Thyroid gland (tissue), 4 donors: ENCODE measurements at regions not wholly inside any gene's neighbourhood (a gene's known extent, or its start where the extent isn't known, plus 50 kb on each side); places are given as distances from the start of the nearest gene placed in this dataset.

Experiments used
- DNase-seq, 2 donors: peaks; one replicate each; pipeline ENCODE4 v3.0.0-alpha.2; 2019
- H3K27ac ChIP-seq, 3 donors: fragments of 200-600 bp; sonication (generic); 1 replicate in 2 of 3; 2 replicates in 1 of 3; pipeline ENCODE4 v1.5.1; 2016 to 2019; ENCODE audit warnings: mild to moderate bottlenecking in 1 of 3, moderate library complexity in 1 of 3
- H3K27me3 ChIP-seq: fragments of 200-600 bp; sonication (generic); one replicate; pipeline ENCODE4 v1.5.1; 2019
- H3K36me3 ChIP-seq, 2 donors: fragments of 200-600 bp; sonication (generic); one replicate each; pipeline ENCODE4 v1.5.1; 2016 to 2019
- H3K4me1 ChIP-seq, 2 donors: fragments of 200-600 bp; sonication (generic); one replicate each; pipeline ENCODE4 v1.5.1; 2017 to 2019
- H3K4me3 ChIP-seq, 3 donors: fragments of 200-600 bp; sonication (generic); replicated peaks in 1 of 3; 1 replicate in 2 of 3; 2 replicates in 1 of 3; pipeline ENCODE4 v1.5.1; 2016; ENCODE audit warnings: mild to moderate bottlenecking in 1 of 3
- H3K9me3 ChIP-seq: fragments of 200-600 bp; sonication (generic); one replicate; pipeline ENCODE4 v1.5.1; 2017
- CTCF ChIP-seq, 6 experiments: fragments of 200-600 bp in 3 of 6; fragments of 450-650 bp in 3 of 6; sonication (generic) in 3 of 6; IDR thresholded peaks; one replicate each; pipeline ENCODE4 v1.5.1; 2016 to 2019; ENCODE audit warnings: antibody characterized with exemption in 6 of 6, mild to moderate bottlenecking in 2 of 6, inconsistent platforms in 1 of 6, moderate library complexity in 1 of 6
- POLR2A ChIP-seq, 2 donors: fragments of 450-650 bp; IDR thresholded peaks; one replicate each; pipeline ENCODE4 v1.6.1; 2017; ENCODE audit warnings: antibody characterized with exemption in 2 of 2, mild to moderate bottlenecking in 2 of 2, moderate library complexity in 1 of 2
- WGBS, 2 donors: methylation state at CpG; one replicate each; pipeline ENCODE4 v1.1.5; 2017; 5-methylcytosine and 5-hydroxymethylcytosine counted together
- intact Hi-C: fragments of 100-400 bp; cut with DNase I; formaldehyde crosslinking; loops from one replicate; pipeline ENCODE4 v1.15.1; 2023

- no peak for DNase-seq
- no peak overlapping the region for H3K4me3 ChIP-seq
- H3K27ac ChIP-seq, result no peak overlapping the region
- H3K36me3 ChIP-seq, result no peaks in the 10 kb centered on the region
- H3K9me3 ChIP-seq, result no peaks in the 10 kb centered on the region
- intact Hi-C loops, result no loop called here
- H3K27me3 ChIP-seq, result no peaks in the 10 kb centered on the region
- no peak for TF ChIP-seq POLR2A (IDR thresholded peaks at IDR 0.05)
- peak in 5 of 6 experiments; percentile 26 to 73 (median 55) for TF ChIP-seq CTCF (IDR thresholded peaks at IDR 0.05)
- H3K4me1 ChIP-seq, result peaks cover 0 to 12% of the 10 kb centered on the region in 2 donors
Measured at GRCh38 chr10:28250782-28251181, 52.1 kb downstream of the MPP7 start.

- Histone ChIP-seq H3K4me1 (peaks cover 0 to 12% of the 10 kb centered on the region in 2 donors), H3K27ac (no peak overlapping the region), H3K27me3 (no peaks in the 10 kb centered on the region), H3K36me3 (no peaks in the 10 kb centered on the region), H3K4me3 (no peak overlapping the region), H3K9me3 (no peaks in the 10 kb centered on the region)
- DNase-seq, result no peak
- TF ChIP-seq CTCF (IDR thresholded peaks at IDR 0.05), result no peak
- TF ChIP-seq POLR2A (IDR thresholded peaks at IDR 0.05), result no peak
- intact Hi-C loops, result no loop called here
- WGBS, 2 donors, result 55 to 57% methylated on average over 4 of the region's 4 CpGs
Measured at GRCh38 chr10:28250358-28250757, 52.5 kb downstream of the MPP7 start.

GRCh38 chr10:28249512-28249911 lies 53.4 kb downstream of the MPP7 start:
- intact Hi-C loops, result loop anchor here (2.0 to 10.0 kb wide), 2 partner anchors 129 to 505 kb away; partner anchors contain the start of gene MKX

GRCh38 chr10:28248092-28248491 lies 54.8 kb downstream of the MPP7 start:
- TF ChIP-seq CTCF (IDR thresholded peaks at IDR 0.05) (no peak), POLR2A (IDR thresholded peaks at IDR 0.05) (no peak)
- 61 to 68% methylated on average over 8 of the region's 8 CpGs for WGBS, 2 donors
- Histone ChIP-seq H3K9me3 (no peaks in the 10 kb centered on the region), H3K27me3 (no peaks in the 10 kb centered on the region), H3K36me3 (no peaks in the 10 kb centered on the region), H3K4me1 (no peaks in the 10 kb centered on the region), H3K4me3 (no peak overlapping the region), H3K27ac (no peak overlapping the region)
- no peak for DNase-seq
- intact Hi-C loops, result loop anchor here (2.0 to 10.0 kb wide), 2 partner anchors 131 to 503 kb away; partner anchors contain the start of gene MKX

More at GRCh38 chr10:28249512-28249911, 53.4 kb downstream of the MPP7 start:
- 79 to 91% methylated on average over 6 of the region's 6 CpGs for WGBS, 2 donors
- TF ChIP-seq POLR2A (IDR thresholded peaks at IDR 0.05), result no peak
- no peak for TF ChIP-seq CTCF (IDR thresholded peaks at IDR 0.05)
- no peaks in the 10 kb centered on the region for H3K27me3 ChIP-seq
- no peaks in the 10 kb centered on the region for H3K9me3 ChIP-seq
- no peak for DNase-seq
- peaks cover 0 to 6% of the 10 kb centered on the region in 2 donors for H3K4me1 ChIP-seq
- no peak overlapping the region for H3K27ac ChIP-seq
- no peak overlapping the region for H3K4me3 ChIP-seq
- H3K36me3 ChIP-seq, result no peaks in the 10 kb centered on the region

GRCh38 chr10:28246023-28246422 lies 56.8 kb downstream of the MPP7 start:
- no peaks in the 10 kb centered on the region for H3K9me3 ChIP-seq
- H3K27me3 ChIP-seq, result no peaks in the 10 kb centered on the region
- no peak for TF ChIP-seq POLR2A (IDR thresholded peaks at IDR 0.05)
- TF ChIP-seq CTCF (IDR thresholded peaks at IDR 0.05), result no peak
- intact Hi-C loops, result loop anchor here (10.0 kb wide), 1 partner anchor 501 kb away; the partner anchor contains the start of gene MKX
- no peak overlapping the region for H3K4me3 ChIP-seq
- DNase-seq, result no peak
- H3K36me3 ChIP-seq, result no peaks in the 10 kb centered on the region
- no peaks in the 10 kb centered on the region for H3K4me1 ChIP-seq
- no peak overlapping the region for H3K27ac ChIP-seq
